Fibroblast of mammary gland (primary cell): ENCODE measurements at regions not wholly inside any gene's neighbourhood (a gene's known extent, or its start where the extent isn't known, plus 50 kb on each side); places are given as distances from the start of the nearest gene placed in this dataset.
A peak's percentile ranks its signal among the peaks of the same experiment; 100 is the strongest.

ENCODE experiments used
- DNase-seq: peaks from one replicate; pipeline ENCODE4 v3.0.0-alpha.2; 2010; ENCODE audit warnings: low read depth
- H3K4me3 ChIP-seq: 2 replicates; pipeline ENCODE4 v1.5.1; 2011; ENCODE audit warnings: low read depth, mild to moderate bottlenecking, low read length, moderate library complexity; ENCODE audit not compliant: control insufficient read depth
- CTCF ChIP-seq: conservative IDR thresholded peaks from 2 replicates; pipeline ENCODE4 v1.5.1; 2011; ENCODE audit warnings: low read depth, low read length, inconsistent platforms; ENCODE audit not compliant: control insufficient read depth, insufficient read depth

- no peak overlapping the region for H3K4me3 ChIP-seq
Observed at GRCh38 chr13:90750021-90750420, 597.5 kb upstream of the MIR17HG start.

GRCh38 chr13:90751026-90751425 lies 596.5 kb upstream of the MIR17HG start:
- no peak overlapping the region for H3K4me3 ChIP-seq
- no peak for TF ChIP-seq CTCF
- DNase-seq, result no peak

More at GRCh38 chr13:90750021-90750420, 597.5 kb upstream of the MIR17HG start:
- no peak for DNase-seq
- no peak for TF ChIP-seq CTCF

GRCh38 chr13:90752070-90752469 lies 595.4 kb upstream of the MIR17HG start:
- TF ChIP-seq CTCF, result no peak
- no peak overlapping the region for H3K4me3 ChIP-seq
- no peak for DNase-seq

GRCh38 chr13:90757127-90757680 lies 590.3 kb upstream of the MIR17HG start:
- DNase-seq, result peak; percentile 12
- TF ChIP-seq CTCF, result no peak
- no peak overlapping the region for H3K4me3 ChIP-seq

- DNase-seq, result no peak
- H3K4me3 ChIP-seq, result no peak overlapping the region
- TF ChIP-seq CTCF, result no peak
Observed at GRCh38 chr13:90760639-90761038, 586.8 kb upstream of the MIR17HG start.

GRCh38 chr13:90763476-90764150 lies 583.9 kb upstream of the MIR17HG start:
- TF ChIP-seq CTCF, result no peak
- H3K4me3 ChIP-seq, result no peak overlapping the region
- DNase-seq, result no peak
